IPS-NIHi11 (cell line): ENCODE measurements at regions not wholly inside any gene's neighbourhood (a gene's known extent, or its start where the extent isn't known, plus 50 kb on each side); places are given as distances from the start of the nearest gene placed in this dataset.
"Not testable (repeated sequence)": the region's sequence is repeated elsewhere in the genome, so short reads cannot be mapped to it uniquely, and the experiment has no call there.

ENCODE experiments used
- DNase-seq: peaks from one replicate; pipeline ENCODE4 v3.0.0; 2012; ENCODE audit warnings: mixed read lengths, low spot score

GRCh38 chr17:51435641-51436091 is 175.3 kb downstream of the UTP18 start:
- DNase-seq = peak; percentile 76

GRCh38 chr17:51439395-51440229 is 179.3 kb downstream of the UTP18 start:
- no peak for DNase-seq

GRCh38 chr17:51441431-51441830 is 181.1 kb downstream of the UTP18 start:
- DNase-seq = no peak

- no peak for DNase-seq
Measured at GRCh38 chr17:51442088-51442865, 181.9 kb downstream of the UTP18 start.

GRCh38 chr17:51443646-51444045 is 183.3 kb downstream of the UTP18 start:
- no peak for DNase-seq

- no peak for DNase-seq
Measured at GRCh38 chr17:51445946-51446345, 185.6 kb downstream of the UTP18 start.

GRCh38 chr17:51454456-51454978 is 194.2 kb downstream of the UTP18 start:
- DNase-seq = no peak

GRCh38 chr17:51455211-51455610 is 194.9 kb downstream of the UTP18 start:
- no peak for DNase-seq

GRCh38 chr17:51455931-51456330 is 195.6 kb downstream of the UTP18 start:
- DNase-seq = no peak

GRCh38 chr17:51456942-51457341 is 196.6 kb downstream of the UTP18 start:
- DNase-seq = no peak

- DNase-seq = peak; percentile 82
Measured at GRCh38 chr17:51461578-51462004, 201.2 kb downstream of the UTP18 start.

GRCh38 chr17:51463353-51463752 is 203.0 kb downstream of the UTP18 start:
- DNase-seq = no peak

GRCh38 chr17:51467336-51467735 is 207.0 kb downstream of the UTP18 start:
- no peak for DNase-seq

GRCh38 chr17:51472670-51473205 is 212.4 kb downstream of the UTP18 start:
- DNase-seq = no peak

- no peak for DNase-seq
Measured at GRCh38 chr17:51474764-51475163, 214.4 kb downstream of the UTP18 start.

- DNase-seq = no peak
Measured at GRCh38 chr17:51475730-51476129, 215.4 kb downstream of the UTP18 start.

- no peak for DNase-seq
Measured at GRCh38 chr17:51479303-51479702, 219.0 kb downstream of the UTP18 start.

GRCh38 chr17:51481370-51481769 is 221.0 kb downstream of the UTP18 start:
- no peak for DNase-seq

GRCh38 chr17:51482248-51482647 is 221.9 kb downstream of the UTP18 start:
- not testable (repeated sequence) for DNase-seq

GRCh38 chr17:51486091-51486490 is 225.7 kb downstream of the UTP18 start:
- DNase-seq = no peak

- no peak for DNase-seq
Measured at GRCh38 chr17:51486885-51487520, 226.7 kb downstream of the UTP18 start.

GRCh38 chr17:51487947-51488346 is 227.6 kb downstream of the UTP18 start:
- peak; percentile 58 for DNase-seq
